ENCODE measurements at regions not wholly inside any gene's neighbourhood (a gene's known extent, or its start where the extent isn't known, plus 50 kb on each side); places are given as distances from the start of the nearest gene placed in this dataset.

GRCh38 chr3:10759495-10759894 lies 56.5 kb upstream of the SLC6A11 start:
- TF ChIP-seq EZH2 (IDR thresholded peaks at IDR 0.05; ENCODE audit: low read length) (no peak), CTCF (optimal IDR thresholded peaks at IDR 0.05 in 1 of 3, IDR thresholded peaks at IDR 0.05 in 1 of 3, conservative IDR thresholded peaks at IDR 0.05 in 1 of 3; ENCODE audit: extremely low read depth in 1 of 3, insufficient read depth in 2 of 3, low read length in 3 of 3) (no peak)

Measured in keratinocyte (primary cell).